ENCODE measurements at regions not wholly inside any gene's neighbourhood (a gene's known extent, or its start where the extent isn't known, plus 50 kb on each side); places are given as distances from the start of the nearest gene placed in this dataset.
"Not testable (repeated sequence)": the region's sequence is repeated elsewhere in the genome, so short reads cannot be mapped to it uniquely, and the experiment has no call there.

GRCh38 chr6:141953072-141953471, 179.7 kb upstream of the GJE1 start:
- no peak for ATAC-seq
- no peak overlapping the region for H3K4me3 Mint-ChIP-seq
- no peaks in the 10 kb centered on the region for H3K4me1 Mint-ChIP-seq
- DNase-seq (ENCODE audit: low spot score in 2 of 2): no peak
- H3K27ac Mint-ChIP-seq: no peak overlapping the region
- peaks cover 14% of the 10 kb centered on the region for H3K9me3 Mint-ChIP-seq
- H3K36me3 Mint-ChIP-seq: no peaks in the 10 kb centered on the region

GRCh38 chr6:141946502-141946901, 186.2 kb upstream of the GJE1 start:
- no peaks in the 10 kb centered on the region for H3K4me1 Mint-ChIP-seq
- peaks cover 9% of the 10 kb centered on the region for H3K9me3 Mint-ChIP-seq
- ATAC-seq: no peak

GRCh38 chr6:141938664-141939063, 194.1 kb upstream of the GJE1 start:
- H3K27ac Mint-ChIP-seq: no peak overlapping the region
- H3K9me3 Mint-ChIP-seq: peaks cover 12% of the 10 kb centered on the region
- no peak for ATAC-seq
- DNase-seq (ENCODE audit: low spot score in 2 of 2): no peak
- no peaks in the 10 kb centered on the region for H3K4me1 Mint-ChIP-seq
- no peak overlapping the region for H3K4me3 Mint-ChIP-seq
- no peaks in the 10 kb centered on the region for H3K36me3 Mint-ChIP-seq

More at GRCh38 chr6:141946502-141946901, 186.2 kb upstream of the GJE1 start:
- DNase-seq (ENCODE audit: low spot score in 2 of 2): no peak
- H3K36me3 Mint-ChIP-seq: no peaks in the 10 kb centered on the region
- H3K27ac Mint-ChIP-seq: no peak overlapping the region
- H3K4me3 Mint-ChIP-seq: no peak overlapping the region

DNA sequence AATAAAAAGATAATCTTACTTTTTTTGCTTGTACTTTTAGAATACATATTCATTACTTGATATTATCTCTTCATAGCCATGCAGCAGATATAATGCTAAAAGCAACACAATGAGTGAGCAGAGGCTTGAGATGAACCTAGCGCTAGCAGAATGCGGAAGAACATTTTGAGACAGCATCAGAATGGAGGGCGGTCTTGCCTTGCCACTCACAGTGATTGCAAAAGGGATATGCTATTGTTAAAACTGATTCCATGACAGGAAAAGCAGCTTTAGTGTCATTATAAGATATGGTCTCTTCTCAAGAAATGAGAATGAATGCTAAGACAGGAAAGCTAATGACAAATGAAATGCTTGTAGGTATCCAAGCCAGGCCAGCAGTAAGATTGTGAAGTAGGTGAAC, 200.0 kb upstream of the GJE1 start:
- ATAC-seq: no peak
- no peak overlapping the region for H3K4me3 Mint-ChIP-seq
- peaks cover 3% of the 10 kb centered on the region for H3K9me3 Mint-ChIP-seq
- no peaks in the 10 kb centered on the region for H3K4me1 Mint-ChIP-seq
- no peak overlapping the region for H3K27ac Mint-ChIP-seq
- no peak for DNase-seq (ENCODE audit: low spot score in 2 of 2)
- H3K36me3 Mint-ChIP-seq: no peaks in the 10 kb centered on the region

DNA sequence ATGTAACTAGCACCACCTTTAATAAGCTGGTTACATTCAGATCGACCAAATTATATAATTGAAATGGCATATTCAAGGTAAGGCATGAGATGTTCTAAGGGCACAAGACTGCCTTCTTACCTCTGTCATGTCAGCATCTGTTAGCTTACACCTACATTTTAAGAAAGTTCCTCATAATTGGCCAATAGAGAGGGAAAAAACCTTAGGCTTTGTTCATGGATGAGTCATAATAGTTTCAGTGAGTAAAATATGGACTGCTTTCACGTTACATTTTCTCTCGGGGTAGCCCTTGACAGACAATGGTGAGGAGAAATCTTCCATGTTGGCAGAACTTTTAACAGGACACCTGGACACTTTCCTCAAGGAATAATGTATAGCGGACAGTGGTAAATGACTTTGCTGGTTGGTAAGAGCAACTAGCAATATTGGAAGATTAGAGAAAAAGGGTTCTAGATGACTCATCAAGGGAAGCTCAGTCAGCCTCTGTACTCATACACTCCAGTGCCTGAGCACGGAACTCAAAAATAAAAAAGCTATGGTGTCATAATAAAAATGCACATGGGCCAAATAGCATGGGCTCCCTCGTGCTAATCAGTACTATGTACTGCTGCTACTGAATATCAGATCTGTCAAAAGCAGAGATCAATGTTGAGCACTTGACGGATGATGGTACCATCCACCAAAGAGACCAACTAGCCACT, 206.4 kb upstream of the GJE1 start:
- H3K4me3 Mint-ChIP-seq; H3K27ac Mint-ChIP-seq; DNase-seq (ENCODE audit: low spot score in 2 of 2); H3K9me3 Mint-ChIP-seq; H3K4me1 Mint-ChIP-seq; H3K36me3 Mint-ChIP-seq: not testable (repeated sequence)
- peak; percentile 67 for ATAC-seq

DNA sequence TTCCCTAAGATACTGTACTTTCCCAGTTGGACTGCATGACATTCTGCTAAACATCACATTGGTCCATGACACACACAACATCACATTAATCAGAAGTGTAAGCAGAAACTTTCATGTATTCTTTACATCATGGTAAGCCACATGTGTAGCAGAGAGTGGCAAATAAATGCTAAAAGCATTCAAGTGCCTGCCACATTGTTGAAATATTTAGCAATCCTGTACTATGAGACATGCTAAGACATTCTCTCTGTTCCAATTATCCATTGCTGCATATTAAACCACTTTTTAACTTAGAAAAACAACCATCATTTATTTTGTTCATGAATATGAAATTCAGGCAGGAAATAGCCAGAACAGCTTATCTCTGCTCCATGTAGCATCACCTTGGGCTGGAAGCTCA, 207.7 kb upstream of the GJE1 start:
- Mint-ChIP-seq H3K27ac (no peak overlapping the region), H3K4me3 (no peak overlapping the region), H3K36me3 (no peaks in the 10 kb centered on the region), H3K4me1 (no peaks in the 10 kb centered on the region), H3K9me3 (no peaks in the 10 kb centered on the region)
- DNase-seq (ENCODE audit: low spot score in 2 of 2) (no peak), ATAC-seq (no peak)

DNA sequence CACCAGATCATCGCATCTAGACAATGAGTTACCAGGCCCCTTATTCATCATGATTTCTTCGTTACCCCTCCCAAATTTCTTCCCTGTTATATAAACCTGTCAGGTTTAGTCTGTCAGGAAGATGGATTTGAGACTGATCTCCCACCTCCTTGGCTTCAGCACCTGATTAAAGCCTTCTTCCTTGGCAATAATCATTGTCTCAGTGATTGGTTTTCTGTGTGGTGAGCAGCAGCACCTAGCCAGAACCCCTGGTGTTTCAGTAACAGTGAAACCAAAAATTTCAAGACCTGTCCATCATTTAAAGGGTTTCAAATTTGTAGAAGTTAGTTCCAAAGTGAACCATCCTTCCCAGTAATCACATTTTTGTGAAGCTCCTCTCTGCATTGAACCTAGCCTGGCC, 209.8 kb upstream of the GJE1 start:
- H3K9me3 Mint-ChIP-seq: no peaks in the 10 kb centered on the region
- H3K4me3 Mint-ChIP-seq: no peak overlapping the region
- no peak overlapping the region for H3K27ac Mint-ChIP-seq
- no peaks in the 10 kb centered on the region for H3K36me3 Mint-ChIP-seq
- ATAC-seq (no peak), DNase-seq (ENCODE audit: low spot score in 2 of 2) (no peak)
- no peaks in the 10 kb centered on the region for H3K4me1 Mint-ChIP-seq

DNA sequence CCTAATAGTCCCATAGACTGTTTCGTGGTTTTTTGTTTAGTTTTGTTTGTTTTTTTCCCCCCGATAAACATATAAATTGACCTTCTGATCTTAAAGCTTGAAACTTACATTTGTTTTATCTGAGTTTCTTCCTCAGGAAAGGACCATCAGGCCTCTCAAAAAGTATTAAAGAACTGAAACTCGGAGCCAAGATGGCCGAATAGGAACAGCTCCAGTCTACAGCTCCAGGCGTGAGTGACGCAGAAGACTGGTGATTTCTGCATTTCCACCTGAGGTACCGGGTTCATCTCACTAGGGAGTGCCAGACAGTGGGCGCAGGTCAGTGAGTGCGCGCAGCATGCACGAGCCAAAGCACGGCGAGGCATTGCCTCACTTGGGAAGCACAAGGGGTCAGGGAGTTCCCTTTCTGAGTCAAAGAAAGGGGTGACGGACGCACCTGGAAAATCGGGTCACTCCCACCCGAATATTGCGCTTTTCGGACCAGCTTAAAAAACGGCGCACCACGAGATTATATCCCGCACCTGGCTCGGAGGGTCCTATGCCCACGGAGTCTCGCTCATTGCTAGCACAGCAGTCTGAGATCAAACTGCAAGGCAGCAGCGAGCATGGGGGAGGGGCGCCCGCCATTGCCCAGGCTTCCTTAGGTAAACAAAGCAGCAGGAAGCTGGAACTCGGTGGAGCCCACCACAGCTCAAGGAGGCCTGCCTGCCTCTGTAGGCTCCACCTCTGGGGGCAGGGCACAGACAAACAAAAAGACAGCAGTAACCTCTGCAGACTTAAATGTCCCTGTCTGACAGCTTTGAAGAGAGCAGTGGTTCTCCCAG, 215.8 kb upstream of the GJE1 start:
- H3K4me3 Mint-ChIP-seq; ATAC-seq; H3K9me3 Mint-ChIP-seq; H3K4me1 Mint-ChIP-seq; H3K27ac Mint-ChIP-seq; H3K36me3 Mint-ChIP-seq; DNase-seq (ENCODE audit: low spot score in 2 of 2): not testable (repeated sequence)

DNA sequence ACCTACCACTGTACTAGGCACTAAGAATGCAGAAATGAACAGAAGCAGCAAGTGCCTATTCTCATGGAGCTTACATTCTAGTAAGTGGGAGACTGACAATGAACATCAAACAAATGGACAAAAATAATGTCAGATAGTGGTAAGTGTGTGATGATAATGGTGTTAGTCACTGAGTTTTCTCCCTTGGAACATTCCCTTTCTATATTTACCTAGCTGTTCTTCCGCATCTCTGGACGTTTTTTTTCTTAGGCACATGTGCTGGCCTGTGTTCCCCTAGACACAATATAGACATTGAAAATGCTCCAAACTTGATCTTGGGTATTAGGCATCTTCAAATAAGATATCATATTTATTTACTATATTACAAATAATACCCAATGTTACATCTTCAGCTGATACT, 218.1 kb upstream of the GJE1 start:
- peaks cover 5% of the 10 kb centered on the region for H3K9me3 Mint-ChIP-seq
- no peak for ATAC-seq

GRCh38 chr6:141906569-141907080, 226.1 kb upstream of the GJE1 start:
- DNase-seq (ENCODE audit: low spot score in 2 of 2): no peak
- H3K9me3 Mint-ChIP-seq: no peaks in the 10 kb centered on the region
- H3K27ac Mint-ChIP-seq: no peak overlapping the region
- no peak overlapping the region for H3K4me3 Mint-ChIP-seq
- ATAC-seq: no peak
- no peaks in the 10 kb centered on the region for H3K4me1 Mint-ChIP-seq
- no peaks in the 10 kb centered on the region for H3K36me3 Mint-ChIP-seq

More for the DNA sequence above, 218.1 kb upstream of the GJE1 start:
- Mint-ChIP-seq H3K4me1 (no peaks in the 10 kb centered on the region), H3K4me3 (no peak overlapping the region), H3K36me3 (no peaks in the 10 kb centered on the region), H3K27ac (no peak overlapping the region)
- no peak for DNase-seq (ENCODE audit: low spot score in 2 of 2)

DNA sequence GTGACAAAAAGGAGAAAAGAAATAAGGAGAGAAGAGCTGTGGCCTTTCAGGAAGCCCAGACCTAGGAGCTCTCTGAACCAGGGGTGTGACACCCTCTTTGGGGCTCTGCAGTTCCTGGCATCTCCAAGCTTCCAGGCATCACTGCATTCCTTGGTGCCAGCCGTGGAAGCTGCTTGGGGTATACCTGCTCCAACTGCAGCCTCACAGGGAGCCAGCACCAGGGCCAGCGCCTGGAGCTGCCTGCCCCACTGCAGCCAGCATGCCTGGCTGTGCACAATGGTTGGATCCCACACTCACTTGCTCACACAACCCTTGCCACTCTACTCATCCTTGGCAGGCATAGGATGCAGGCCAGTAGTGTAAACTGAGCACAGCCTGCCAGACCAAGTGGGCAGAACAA, 242.1 kb upstream of the GJE1 start:
- no peaks in the 10 kb centered on the region for H3K36me3 Mint-ChIP-seq
- H3K27ac Mint-ChIP-seq: no peak overlapping the region
- DNase-seq (ENCODE audit: low spot score in 2 of 2) (no peak), ATAC-seq (no peak)
- no peaks in the 10 kb centered on the region for H3K4me1 Mint-ChIP-seq
- H3K9me3 Mint-ChIP-seq: peaks cover 7% of the 10 kb centered on the region
- no peak overlapping the region for H3K4me3 Mint-ChIP-seq

- H3K27ac Mint-ChIP-seq: no peak overlapping the region
- no peaks in the 10 kb centered on the region for H3K36me3 Mint-ChIP-seq
- ATAC-seq: no peak
- DNase-seq (ENCODE audit: low spot score in 2 of 2): no peak
- H3K4me3 Mint-ChIP-seq: no peak overlapping the region
- peaks cover 5% of the 10 kb centered on the region for H3K9me3 Mint-ChIP-seq
- no peaks in the 10 kb centered on the region for H3K4me1 Mint-ChIP-seq
Observed at GRCh38 chr6:141884850-141885249, 247.9 kb upstream of the GJE1 start.

DNA sequence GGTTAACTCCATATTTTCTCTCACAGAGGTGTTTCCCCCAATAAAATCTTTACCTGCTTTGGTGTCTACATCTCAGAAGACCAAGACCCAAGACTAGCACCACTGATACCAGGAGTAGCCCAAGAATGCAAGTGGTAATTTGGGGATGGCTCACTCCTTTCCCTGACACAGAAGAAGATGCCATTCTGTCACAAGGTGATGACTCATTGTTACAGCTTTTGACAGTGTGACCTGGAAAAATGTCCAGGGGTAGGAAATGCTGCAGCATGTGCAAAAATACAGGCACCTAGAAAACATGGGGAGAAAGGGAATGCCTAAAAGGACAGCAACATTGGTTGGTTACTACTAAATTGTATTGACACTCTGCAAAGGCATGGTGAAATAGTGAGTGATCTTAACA, 254.0 kb upstream of the GJE1 start:
- Mint-ChIP-seq H3K4me3 (no peak overlapping the region), H3K9me3 (no peaks in the 10 kb centered on the region), H3K4me1 (peaks cover 7% of the 10 kb centered on the region), H3K27ac (no peak overlapping the region), H3K36me3 (no peaks in the 10 kb centered on the region)
- no peak for ATAC-seq
- DNase-seq (ENCODE audit: low spot score in 2 of 2): no peak

DNA sequence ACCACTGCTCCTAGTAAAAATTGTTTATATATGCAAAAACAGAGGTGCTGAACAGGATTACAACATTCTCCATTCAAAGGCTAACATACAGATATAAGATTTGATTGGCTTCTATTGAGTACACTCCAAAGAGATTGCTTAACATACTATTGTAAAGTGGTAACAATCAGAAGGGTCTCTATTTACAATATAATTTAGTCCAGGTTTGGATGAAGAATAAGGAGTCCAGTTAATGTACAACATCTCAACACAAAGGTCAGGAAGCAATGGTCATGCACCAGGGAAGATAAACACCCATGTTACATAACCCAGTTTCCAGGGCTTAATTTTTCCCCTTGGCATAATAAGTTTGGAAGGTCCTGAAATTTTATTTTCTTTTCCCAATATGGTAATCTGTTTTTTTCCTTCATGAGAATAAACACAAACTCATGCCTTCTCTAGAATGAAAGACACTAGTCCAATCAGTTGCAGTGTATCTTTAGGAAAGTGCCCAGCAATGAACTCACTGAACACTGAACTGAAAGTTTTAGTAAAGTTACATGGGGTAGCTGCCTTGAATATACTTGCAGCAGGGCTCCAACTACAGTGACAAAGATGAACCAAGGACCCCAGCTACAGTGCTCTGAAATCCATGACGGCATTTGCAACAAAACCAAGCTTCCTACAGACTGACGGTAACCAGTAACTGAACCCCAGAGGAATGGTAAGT, 255.3 kb upstream of the GJE1 start:
- Mint-ChIP-seq H3K36me3 (no peaks in the 10 kb centered on the region), H3K9me3 (no peaks in the 10 kb centered on the region), H3K27ac (no peak overlapping the region), H3K4me3 (no peak overlapping the region), H3K4me1 (peaks cover 7% of the 10 kb centered on the region)
- DNase-seq (ENCODE audit: low spot score in 2 of 2) (no peak), ATAC-seq (no peak)

DNA sequence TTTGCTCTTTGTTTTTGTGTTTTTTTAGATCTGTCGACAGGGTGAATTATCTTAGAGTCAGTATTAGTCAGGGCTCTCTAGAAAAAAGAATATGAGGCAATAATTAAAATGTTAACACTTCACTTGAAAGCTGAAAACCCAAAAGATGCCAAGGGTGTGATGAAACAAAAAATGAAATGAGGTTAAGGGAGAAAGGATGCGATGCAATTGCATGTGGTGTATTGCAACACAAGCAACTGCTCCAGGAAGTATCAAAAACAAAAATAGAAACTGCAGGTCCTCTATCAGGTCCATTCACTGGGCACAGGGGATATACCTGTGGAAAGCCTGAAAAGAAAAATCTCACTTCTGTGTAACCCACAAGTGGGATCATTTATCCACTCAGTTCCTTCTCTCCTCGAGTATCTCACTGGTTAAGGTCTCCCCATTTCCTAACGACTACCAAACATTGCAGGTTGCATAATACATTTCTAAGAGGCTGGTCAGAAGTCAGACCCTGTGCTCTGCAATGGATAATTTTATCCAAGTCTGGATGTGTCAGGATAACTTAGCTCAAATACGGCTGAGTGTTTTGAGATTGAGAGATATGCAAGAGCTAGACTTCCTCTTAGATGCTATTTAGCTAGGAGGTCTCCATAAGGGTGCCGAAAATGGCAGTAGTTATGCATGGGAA, 257.7 kb upstream of the GJE1 start:
- no peaks in the 10 kb centered on the region for H3K36me3 Mint-ChIP-seq
- no peak overlapping the region for H3K27ac Mint-ChIP-seq
- no peak overlapping the region for H3K4me3 Mint-ChIP-seq
- H3K4me1 Mint-ChIP-seq: peaks cover 7% of the 10 kb centered on the region
- peaks cover 3% of the 10 kb centered on the region for H3K9me3 Mint-ChIP-seq
- no peak for ATAC-seq
- DNase-seq (ENCODE audit: low spot score in 2 of 2): no peak
